Heart right ventricle (tissue), 16 donors: ENCODE measurements at regions not wholly inside any gene's neighbourhood (a gene's known extent, or its start where the extent isn't known, plus 50 kb on each side); places are given as distances from the start of the nearest gene placed in this dataset.
A peak's percentile ranks its signal among the peaks of the same experiment; 100 is the strongest.
"Not testable (repeated sequence)": the region's sequence is repeated elsewhere in the genome, so short reads cannot be mapped to it uniquely, and the experiment has no call there.

Experiments
- ATAC-seq, 8 donors: fragments of 200-7000 bp; cut with Tn5 transposase; one replicate each; pipeline ENCODE4 v1.9.1; 2020; ENCODE audit warnings: mild to moderate bottlenecking in 8 of 8, moderate library complexity in 8 of 8, moderate number of reproducible peaks in 1 of 8
- DNase-seq, 2 donors: peaks; one replicate each; pipeline ENCODE4 v3.0.0-alpha.2; 2020
- H3K27ac ChIP-seq, 10 donors: fragments of 200-600 bp; sonication (generic) in 2 of 10; one replicate each; pipeline versions ENCODE4 v1.5.0 to v1.8.0; 2020 to 2022; ENCODE audit warnings: mild to moderate bottlenecking in 3 of 10
- H3K27me3 ChIP-seq, 7 donors: fragments of 200-600 bp; one replicate each; pipeline ENCODE4 v1.8.0; 2021 to 2022; ENCODE audit warnings: mild to moderate bottlenecking in 2 of 7
- H3K36me3 ChIP-seq, 9 donors: fragments of 200-600 bp; sonication (generic) in 1 of 9; one replicate each; pipeline versions ENCODE4 v1.5.0 to v1.8.0; 2020 to 2022; ENCODE audit warnings: mild to moderate bottlenecking in 2 of 9
- H3K4me1 ChIP-seq, 9 donors: fragments of 200-600 bp; sonication (generic) in 1 of 9; one replicate each; pipeline versions ENCODE4 v1.5.0 to v1.8.0; 2020 to 2022; ENCODE audit warnings: mild to moderate bottlenecking in 4 of 9
- H3K4me3 ChIP-seq, 10 donors: fragments of 200-600 bp; sonication (generic) in 2 of 10; one replicate each; pipeline versions ENCODE4 v1.5.0 to v1.8.0; 2020 to 2022; ENCODE audit warnings: mild to moderate bottlenecking in 7 of 10, moderate library complexity in 2 of 10
- H3K9me3 ChIP-seq, 11 donors: fragments of 200-600 bp in 10 of 11; sonication (generic) in 2 of 11; one replicate each; pipeline versions ENCODE4 v1.5.0 to v1.8.0; 2013 to 2022; ENCODE audit warnings: mild to moderate bottlenecking in 2 of 11, control low read depth in 1 of 11, moderate library complexity in 1 of 11
- WGBS, 2 donors: extraction: QIAGEN DNeasy Blood & Tissue Kit; methylation state at CpG; one replicate each; pipeline ENCODE4 v1.1.7; 2013; ENCODE audit warnings: inconsistent platforms in 1 of 2; 5-methylcytosine and 5-hydroxymethylcytosine counted together
- intact Hi-C, 10 donors: fragments of 100-400 bp; cut with DNase I; formaldehyde crosslinking; loops; one replicate each; pipeline versions ENCODE4 v1.11.1 to v1.14.2; 2022
- donor health status: Arrhythmogenic right ventricular cardiomyopathy.
- donor health status: ischemic (EF 13 %, LVEDD 7.1; RV severe dilation, severe dysfunction).
- donor health status: healthy with polysubstance abuse.
- donor health status: DM: no; HTN: yes; CAD: no.
- donor health status: DM: no; HTN: no; CAD: no.
- donor health status: ischemic (EF 25% LVEDD 6.9; RV normal size, moderate dysfunction).
- donor health status: ischemic (EF 25% LVEDD 5.7; RV mildly dilated, moderate dysfunction).
- donor health status: healthy.
- donor health status: DM: yes; HTN: yes; CAD: no.
- donor health status: Ischemic cardiomyopathy.
- donor health status: ischemic (EF 35%, LVEDD 5.7; RV mildly dilated, moderate dysfunction).
- donor health status: nonischemic (EF 11% LVEDD 7.7; RV severe dilation, severe dysfunction).
- donor health status: DM: yes; HTN: yes; CAD: no.
- donor health status: PGD.
- donor health status: ischemic (EF 29% LVEDD 5.4; RV normal size, mild dysfunction).
- donor health status: nonischemic (EF 23%, LVEDD 6.1; RV moderate dilation, normal function).

DNA sequence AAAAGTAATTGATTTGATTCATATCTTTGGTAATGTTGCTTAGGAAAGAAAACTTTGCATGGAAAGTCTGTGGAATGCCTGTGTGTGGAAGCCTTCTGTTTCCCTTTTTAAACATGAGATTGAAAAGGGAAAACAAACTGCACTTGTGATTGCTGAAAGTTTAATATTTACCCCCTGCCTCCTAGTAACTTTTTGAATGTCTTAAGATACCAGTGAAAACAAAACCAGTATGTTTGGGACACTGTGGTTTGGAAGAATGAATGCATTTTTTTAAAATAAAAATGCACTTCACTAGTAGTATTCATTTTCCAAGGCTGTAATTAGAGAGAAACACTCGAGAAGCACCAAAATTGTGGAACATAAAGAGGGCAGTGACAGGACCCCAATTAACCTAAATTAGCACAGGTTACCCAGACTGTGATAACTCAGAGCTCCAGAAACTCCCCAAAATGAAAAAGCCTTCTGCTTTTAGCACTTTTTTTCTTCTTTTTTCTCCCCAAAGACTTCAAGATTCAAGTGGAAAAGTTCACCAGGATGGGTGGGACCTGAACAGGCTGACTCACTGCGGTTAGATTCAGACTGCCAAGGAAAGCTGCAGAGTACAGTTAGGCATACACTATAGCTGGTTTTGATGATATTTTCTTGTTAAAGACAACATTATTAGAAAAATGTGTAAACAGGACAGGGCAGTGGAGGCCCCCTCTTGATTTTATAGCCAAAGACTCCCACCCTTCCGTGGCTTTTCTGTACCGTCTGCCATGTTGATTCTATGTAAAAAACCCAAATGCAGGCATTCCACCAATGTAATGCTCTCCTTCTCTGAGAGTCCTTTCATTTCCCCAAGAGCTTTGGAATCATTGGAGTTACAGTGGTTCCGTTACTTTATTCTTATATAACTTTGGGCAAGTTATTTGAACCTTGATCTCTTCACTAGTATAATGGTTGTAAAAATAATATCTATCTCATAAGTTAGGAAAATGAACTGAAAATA, 88.6 kb upstream of the NBPF26 start:
- no CpG with 5 or more reads among the region's 5 CpGs for WGBS, 2 donors
- H3K27ac ChIP-seq, H3K4me3 ChIP-seq, H3K9me3 ChIP-seq, DNase-seq, H3K36me3 ChIP-seq, intact Hi-C loops, H3K27me3 ChIP-seq, H3K4me1 ChIP-seq: not testable (repeated sequence)
- ATAC-seq = peak in 7 of 8 donors; percentile 42 to 89 (median 79)

DNA sequence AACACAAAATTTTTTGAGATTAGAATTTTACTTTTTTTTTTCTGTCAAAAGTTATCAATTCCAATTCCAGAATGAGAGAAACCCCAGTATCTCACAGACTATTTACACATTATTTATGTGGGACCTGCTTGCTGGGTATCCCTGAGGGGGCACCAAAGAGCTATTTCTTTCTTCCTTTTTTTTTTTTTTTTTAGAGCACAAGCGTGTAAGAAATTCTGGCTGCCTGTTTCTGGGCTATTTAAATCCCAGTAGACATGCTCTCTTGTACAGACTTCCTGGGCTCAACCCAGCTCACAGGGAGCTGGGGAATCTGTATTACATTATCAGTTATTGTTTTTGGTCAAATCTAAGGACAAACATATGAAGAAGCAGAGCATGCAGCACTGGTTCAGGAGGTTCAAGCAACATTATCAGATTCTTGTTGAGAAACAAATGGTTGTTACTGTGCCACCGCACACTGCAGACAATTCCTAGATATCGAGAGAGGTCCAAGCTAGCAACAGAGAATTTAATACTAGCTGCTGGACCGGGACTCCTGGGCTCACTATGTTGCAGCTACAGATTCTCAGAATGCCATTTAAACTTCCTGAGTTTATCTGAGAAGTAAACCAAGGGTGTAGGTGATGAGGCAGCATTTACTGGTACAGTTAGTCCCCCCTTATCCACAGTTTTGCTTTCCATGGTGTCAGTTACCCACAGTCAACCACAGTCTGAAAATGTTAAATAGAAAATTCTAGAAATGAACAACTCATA, 83.3 kb upstream of the NBPF26 start:
- DNase-seq, H3K9me3 ChIP-seq, intact Hi-C loops, H3K27ac ChIP-seq, H3K27me3 ChIP-seq, H3K4me1 ChIP-seq, H3K4me3 ChIP-seq, H3K36me3 ChIP-seq: not testable (repeated sequence)
- WGBS, 2 donors = 7% methylated on average over 1 of the region's 4 CpGs; no CpG with 5 or more reads in 1 of the 2 donors
- ATAC-seq = peak in 7 of 8 donors; percentile 44 to 84 (median 68)

DNA sequence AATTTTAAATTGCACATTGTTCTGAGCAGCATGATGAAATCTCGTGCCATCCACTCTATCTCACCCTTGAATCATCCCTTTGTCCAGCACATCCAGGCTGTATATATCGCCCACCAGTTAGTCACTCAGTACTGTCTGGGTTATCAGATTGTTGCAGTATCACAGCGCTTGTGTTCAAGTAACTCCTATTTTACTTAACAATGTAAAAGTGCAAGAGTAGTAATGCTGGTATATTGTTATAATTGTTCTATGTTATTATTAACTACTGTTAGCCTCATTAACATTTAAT, 82.8 kb upstream of the NBPF26 start:
- H3K36me3 ChIP-seq, H3K9me3 ChIP-seq, H3K4me1 ChIP-seq, ATAC-seq, H3K27ac ChIP-seq, H3K4me3 ChIP-seq, H3K27me3 ChIP-seq, intact Hi-C loops, DNase-seq: not testable (repeated sequence)
- WGBS, 2 donors = no CpG with 5 or more reads among the region's 3 CpGs

DNA sequence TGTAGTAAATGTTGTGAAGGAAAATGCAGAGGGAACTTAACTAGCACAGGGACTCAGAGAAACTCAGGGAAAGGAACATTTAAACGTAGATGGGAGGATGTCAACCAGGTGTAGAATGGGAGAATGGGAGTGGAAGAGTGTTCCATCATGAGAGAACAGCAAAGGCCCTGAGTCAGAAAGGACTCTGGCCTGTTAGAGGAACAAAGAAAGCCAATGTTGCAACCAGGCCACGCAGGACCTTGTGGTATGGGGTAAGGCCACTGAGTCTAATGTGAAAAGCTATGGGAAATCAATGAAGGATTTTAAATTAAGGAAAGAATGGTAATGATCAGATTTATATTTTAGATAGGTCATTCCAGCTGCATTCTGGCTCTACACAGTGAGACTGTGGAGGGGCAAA, 76.6 kb upstream of the NBPF26 start:
- H3K27ac ChIP-seq, DNase-seq, H3K4me1 ChIP-seq, H3K27me3 ChIP-seq, H3K9me3 ChIP-seq, intact Hi-C loops, H3K4me3 ChIP-seq, H3K36me3 ChIP-seq: not testable (repeated sequence)
- WGBS, 2 donors = no CpG with 5 or more reads among the region's 2 CpGs
- peak in 1 of 8 donors; percentile 39 for ATAC-seq

DNA sequence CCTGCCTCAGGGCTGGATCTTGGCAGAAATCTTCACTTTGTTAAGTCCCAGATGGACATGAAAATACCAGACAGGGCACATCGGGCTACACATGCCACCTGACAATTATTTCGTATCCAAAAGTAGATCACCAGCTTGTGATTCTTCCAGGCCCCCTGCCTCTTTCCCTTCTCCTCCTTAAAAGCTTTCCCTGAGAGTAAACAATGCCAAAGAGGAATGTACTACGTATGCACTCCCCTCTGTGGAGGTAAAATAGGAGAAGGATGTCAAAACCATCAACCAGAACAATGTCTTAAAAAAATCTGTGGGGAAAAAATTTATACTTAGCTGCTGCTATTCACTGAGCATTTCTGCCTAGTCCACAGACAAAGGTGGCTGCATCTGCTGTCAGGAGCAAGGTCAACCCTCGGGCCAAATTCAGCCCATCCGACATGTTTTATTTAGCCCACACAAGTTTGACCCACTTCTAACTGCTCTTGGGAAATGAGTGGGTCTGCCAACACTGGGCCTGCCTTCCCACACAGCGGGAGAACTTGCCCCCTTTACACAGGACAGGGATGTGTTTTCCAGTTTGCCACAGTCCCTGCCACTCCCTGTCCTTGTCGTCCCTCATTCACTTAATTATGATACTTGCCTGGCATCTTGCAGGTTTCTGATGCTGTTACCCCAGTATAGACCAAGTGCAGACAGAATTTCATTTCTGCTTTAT, 74.7 kb upstream of the NBPF26 start:
- peak in 6 of 8 donors; percentile 44 to 70 (median 60) for ATAC-seq
- DNase-seq, H3K36me3 ChIP-seq, H3K4me1 ChIP-seq, H3K9me3 ChIP-seq, H3K27me3 ChIP-seq, H3K4me3 ChIP-seq, intact Hi-C loops, H3K27ac ChIP-seq: not testable (repeated sequence)
- no CpG with 5 or more reads among the region's 7 CpGs for WGBS, 2 donors

DNA sequence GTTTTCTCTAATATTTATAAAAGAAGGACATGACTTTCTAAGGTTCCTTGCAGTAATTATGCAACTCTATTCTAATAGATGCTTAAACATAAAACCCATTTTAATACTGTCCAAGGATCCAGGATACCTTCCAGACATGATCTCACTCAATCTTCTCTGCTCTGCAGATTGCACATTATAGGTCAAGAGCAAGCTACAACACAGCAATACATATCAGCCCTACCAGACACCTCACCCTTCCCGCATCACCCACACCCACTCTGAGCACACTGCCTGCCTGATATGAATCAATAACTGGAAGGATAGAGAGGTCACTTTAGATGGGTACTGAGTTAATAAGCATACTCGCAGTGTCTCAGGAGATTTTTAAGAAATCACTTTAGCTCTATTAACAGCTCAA, 74.0 kb upstream of the NBPF26 start:
- H3K27ac ChIP-seq, H3K27me3 ChIP-seq, H3K36me3 ChIP-seq, H3K4me1 ChIP-seq, intact Hi-C loops, H3K4me3 ChIP-seq, DNase-seq, H3K9me3 ChIP-seq: not testable (repeated sequence)
- no CpG with 5 or more reads among the region's 2 CpGs for WGBS, 2 donors
- ATAC-seq = peak in 4 of 8 donors; percentile 24 to 41 (median 36)

DNA sequence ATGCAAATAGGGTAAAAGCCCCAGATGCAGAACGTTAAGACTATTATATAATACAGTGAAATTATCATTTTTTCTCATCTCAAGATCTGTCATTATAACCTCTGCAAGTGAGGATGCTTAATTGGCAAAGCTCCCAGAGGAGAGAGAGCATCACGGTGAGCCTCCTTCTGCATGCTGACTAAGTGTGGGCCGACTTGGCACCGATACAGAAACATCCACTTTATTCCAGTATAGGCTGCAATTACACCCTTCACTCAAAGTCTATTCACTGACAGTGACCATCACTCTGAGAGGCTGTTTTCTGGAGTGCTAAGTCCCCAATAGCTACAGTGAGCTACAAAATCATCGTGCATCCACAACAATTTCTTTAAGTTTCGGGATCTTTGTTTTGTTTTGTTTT, 69.6 kb upstream of the NBPF26 start:
- peak in 3 of 8 donors; percentile 46 to 53 (median 51) for ATAC-seq

DNA sequence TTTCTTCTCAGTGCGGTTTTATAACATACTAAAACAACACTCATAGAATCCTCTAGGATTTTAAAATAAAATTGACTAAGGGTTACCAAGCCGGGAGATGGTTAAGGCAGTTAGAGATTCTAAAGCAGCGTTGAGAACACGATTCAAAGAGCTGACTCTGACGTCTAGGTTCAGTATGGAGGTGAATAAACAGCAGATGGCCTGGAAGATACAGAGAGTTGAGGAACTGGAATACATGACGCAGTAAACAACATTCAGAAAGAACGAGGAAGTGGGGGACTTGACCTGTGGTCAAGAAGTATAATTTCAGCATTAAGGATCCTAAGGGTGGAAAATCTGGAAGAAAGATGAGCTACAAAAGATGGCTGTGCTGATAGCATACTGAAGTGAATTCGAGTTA, 68.4 kb upstream of the NBPF26 start:
- H3K4me3 ChIP-seq, H3K36me3 ChIP-seq, H3K4me1 ChIP-seq, intact Hi-C loops, DNase-seq, H3K27ac ChIP-seq, H3K9me3 ChIP-seq, H3K27me3 ChIP-seq: not testable (repeated sequence)
- WGBS, 2 donors = no CpG with 5 or more reads among the region's 8 CpGs
- ATAC-seq = peak in 2 of 8 donors; percentile 8 to 15

More for the DNA sequence above, 69.6 kb upstream of the NBPF26 start:
- H3K9me3 ChIP-seq, H3K36me3 ChIP-seq, H3K4me3 ChIP-seq, H3K27ac ChIP-seq, DNase-seq, H3K4me1 ChIP-seq, intact Hi-C loops, H3K27me3 ChIP-seq: not testable (repeated sequence)
- WGBS, 2 donors = 6% methylated on average over 1 of the region's 6 CpGs; no CpG with 5 or more reads in 1 of the 2 donors

DNA sequence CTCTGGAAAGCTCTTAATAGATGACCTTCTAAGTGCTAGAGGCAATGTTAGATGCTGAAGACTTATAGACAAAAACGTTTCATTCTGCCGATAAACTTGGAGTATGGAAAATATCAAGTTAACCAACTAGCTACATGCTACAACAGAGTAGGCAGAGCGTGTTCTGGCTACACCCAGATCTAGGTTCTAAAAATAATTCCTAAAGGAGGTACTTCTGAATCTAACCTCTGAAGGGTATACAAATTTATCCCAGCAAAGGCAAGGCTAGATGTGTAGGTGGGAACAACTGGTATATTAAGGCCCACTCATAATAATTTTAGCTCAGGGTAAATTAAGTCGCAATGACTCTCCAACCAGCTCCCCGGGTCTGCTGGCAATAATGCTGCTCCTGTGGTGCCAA, 67.6 kb upstream of the NBPF26 start:
- WGBS, 2 donors = no CpG with 5 or more reads among the region's 5 CpGs
- H3K27ac ChIP-seq, H3K9me3 ChIP-seq, H3K27me3 ChIP-seq, H3K36me3 ChIP-seq, intact Hi-C loops, H3K4me3 ChIP-seq, H3K4me1 ChIP-seq, DNase-seq: not testable (repeated sequence)
- peak; percentile 36 to 91 (median 84) for ATAC-seq

DNA sequence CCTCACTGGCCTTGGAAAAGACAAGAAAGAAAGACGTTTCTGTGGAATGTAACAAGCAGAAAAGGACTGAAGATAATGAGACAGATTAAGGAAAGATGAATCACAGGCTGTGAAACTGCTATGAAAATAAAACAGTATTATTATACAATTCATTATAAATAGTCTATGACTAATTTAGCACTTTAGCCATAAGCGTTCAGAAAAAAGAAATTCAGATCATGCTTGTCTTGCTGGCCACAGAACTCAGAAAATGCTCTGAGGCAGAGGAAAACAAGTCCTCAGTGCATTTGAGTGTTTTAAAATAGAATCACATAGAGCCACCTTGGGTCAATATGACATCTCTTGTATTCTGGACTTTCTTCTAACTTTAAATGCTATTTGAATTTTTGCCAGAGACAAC, 65.9 kb upstream of the NBPF26 start:
- H3K4me1 ChIP-seq, H3K27ac ChIP-seq, H3K9me3 ChIP-seq, H3K36me3 ChIP-seq, H3K4me3 ChIP-seq, intact Hi-C loops, DNase-seq, H3K27me3 ChIP-seq: not testable (repeated sequence)
- peak in 4 of 8 donors; percentile 10 to 29 (median 22) for ATAC-seq
- 17 to 33% methylated on average over 1 of the region's 2 CpGs for WGBS, 2 donors

DNA sequence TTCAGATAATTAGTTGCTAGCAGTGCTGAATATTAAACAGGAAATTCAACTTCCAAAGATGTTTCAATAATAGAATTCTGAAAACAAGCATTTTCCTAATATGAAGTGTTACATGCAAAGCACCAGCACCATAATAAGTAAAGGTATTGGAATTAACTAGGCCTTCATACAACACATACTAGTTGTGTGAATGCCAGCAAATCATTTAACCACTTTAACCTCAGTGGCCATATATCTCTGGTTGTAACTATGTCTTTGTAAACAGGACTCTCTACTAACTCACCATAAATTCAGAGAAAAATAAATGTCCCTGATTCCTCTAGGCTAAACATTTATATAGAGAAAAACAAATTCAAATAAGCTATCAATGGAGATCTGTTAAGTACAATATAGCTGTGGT, 65.1 kb upstream of the NBPF26 start:
- ATAC-seq, H3K4me1 ChIP-seq, H3K27me3 ChIP-seq, H3K27ac ChIP-seq, H3K4me3 ChIP-seq, H3K9me3 ChIP-seq, intact Hi-C loops, H3K36me3 ChIP-seq, DNase-seq: not testable (repeated sequence)
